ENCODE measurements at regions not wholly inside any gene's neighbourhood (a gene's known extent, or its start where the extent isn't known, plus 50 kb on each side); places are given as distances from the start of the nearest gene placed in this dataset.

DNA sequence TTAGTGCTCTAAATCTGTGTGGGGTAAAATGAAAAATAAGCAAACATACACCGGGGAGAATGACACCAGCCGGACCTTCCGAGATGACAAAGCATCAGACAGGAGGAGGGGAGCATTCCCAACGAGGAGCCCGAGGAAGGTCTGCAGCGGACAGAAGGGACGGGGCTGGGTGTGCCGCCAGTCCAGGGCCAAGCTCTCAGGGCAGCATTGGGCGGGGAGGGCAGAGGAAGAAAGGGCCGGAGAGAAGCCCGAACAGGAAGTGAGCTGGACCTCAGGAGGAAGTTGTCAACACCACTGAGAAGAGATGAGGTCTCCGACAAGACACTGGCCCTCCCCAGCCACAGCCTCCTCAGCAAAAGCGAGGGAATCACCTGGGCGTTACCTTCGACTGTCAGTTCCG lies 182.6 kb upstream of the RNF32 start:
- POLR2A ChIA-PET (ENCODE audit: low non-redundant PET): no interaction called here
- no TSS peak for BruUV-seq (replicated peaks)
- no peak for TF ChIP-seq EZH2 (IDR thresholded peaks at IDR 0.05; ENCODE audit: borderline replicate concordance, low read depth, low read length, poor library complexity, severe bottlenecking)
- TF ChIP-seq, protein P1, sequence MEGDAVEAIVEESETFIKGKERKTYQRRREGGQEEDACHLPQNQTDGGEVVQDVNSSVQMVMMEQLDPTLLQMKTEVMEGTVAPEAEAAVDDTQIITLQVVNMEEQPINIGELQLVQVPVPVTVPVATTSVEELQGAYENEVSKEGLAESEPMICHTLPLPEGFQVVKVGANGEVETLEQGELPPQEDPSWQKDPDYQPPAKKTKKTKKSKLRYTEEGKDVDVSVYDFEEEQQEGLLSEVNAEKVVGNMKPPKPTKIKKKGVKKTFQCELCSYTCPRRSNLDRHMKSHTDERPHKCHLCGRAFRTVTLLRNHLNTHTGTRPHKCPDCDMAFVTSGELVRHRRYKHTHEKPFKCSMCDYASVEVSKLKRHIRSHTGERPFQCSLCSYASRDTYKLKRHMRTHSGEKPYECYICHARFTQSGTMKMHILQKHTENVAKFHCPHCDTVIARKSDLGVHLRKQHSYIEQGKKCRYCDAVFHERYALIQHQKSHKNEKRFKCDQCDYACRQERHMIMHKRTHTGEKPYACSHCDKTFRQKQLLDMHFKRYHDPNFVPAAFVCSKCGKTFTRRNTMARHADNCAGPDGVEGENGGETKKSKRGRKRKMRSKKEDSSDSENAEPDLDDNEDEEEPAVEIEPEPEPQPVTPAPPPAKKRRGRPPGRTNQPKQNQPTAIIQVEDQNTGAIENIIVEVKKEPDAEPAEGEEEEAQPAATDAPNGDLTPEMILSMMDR (conservative IDR thresholded peaks at IDR 0.05; ENCODE audit: low read depth, low read length): no peak

DNA sequence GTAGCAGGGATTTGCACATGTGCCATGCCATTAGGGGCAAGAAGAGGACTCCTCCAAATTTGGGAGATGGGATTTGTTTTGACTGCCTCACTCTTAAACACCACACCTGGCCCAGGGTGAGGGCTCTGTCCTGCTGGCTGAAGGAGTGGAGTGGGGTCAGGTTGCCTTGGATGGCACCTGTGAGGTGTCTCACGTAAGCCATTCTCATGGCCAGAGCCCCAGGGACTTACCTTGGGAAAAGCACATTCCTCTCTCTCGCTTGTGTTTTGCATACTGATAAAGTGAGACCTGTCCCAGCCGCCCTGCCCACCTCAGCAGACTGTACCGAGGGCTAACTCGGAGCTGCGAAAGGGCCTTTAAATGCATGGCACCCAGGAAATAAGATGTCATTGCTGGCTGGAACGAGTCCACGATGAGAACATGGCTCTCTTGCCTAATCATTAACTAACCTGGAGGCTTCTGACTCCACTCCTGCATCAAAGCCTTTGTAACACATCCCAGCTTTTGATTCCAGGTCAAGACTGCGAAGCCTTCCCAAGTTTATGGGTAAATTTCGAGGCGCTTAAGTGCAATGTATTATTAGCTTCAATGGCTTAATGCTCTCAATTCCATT lies 184.0 kb upstream of the RNF32 start:
- no peak for DNase-seq (ENCODE audit: low spot score)
- BruUV-seq (replicated peaks): no TSS peak
- no peaks in the 10 kb centered on the region for H3K9me3 ChIP-seq (ENCODE audit: low read depth, low read length, poor library complexity, severe bottlenecking)
- intact Hi-C loops (cut with micrococcal nuclease; ENCODE audit: unreplicated experiment): no loop called here
- no peaks in the 10 kb centered on the region for H3K36me3 ChIP-seq (ENCODE audit: insufficient read depth, low read length, poor library complexity, severe bottlenecking)
- no peak for TF ChIP-seq EZH2 (IDR thresholded peaks at IDR 0.05; ENCODE audit: borderline replicate concordance, low read depth, low read length, poor library complexity, severe bottlenecking)
- TF ChIP-seq, protein P1 (conservative IDR thresholded peaks at IDR 0.05; ENCODE audit: low read depth, low read length): no peak
- ChIA-PET POLR2A (ENCODE audit: low non-redundant PET) (no interaction called here), CTCF (no interaction called here)
- H3K27me3 ChIP-seq (replicated peaks; ENCODE audit: insufficient read depth, low read depth, low read length, poor library complexity): peaks cover 67% of the 10 kb centered on the region
- no peak overlapping the region for H3K27ac ChIP-seq (ENCODE audit: low read depth, low read length, poor library complexity, severe bottlenecking)
- no peaks in the 10 kb centered on the region for H3K4me1 ChIP-seq (ENCODE audit: insufficient read depth, low read length, poor library complexity, severe bottlenecking)
- H3K4me3 ChIP-seq (ENCODE audit: low read depth, low read length, poor library complexity, severe bottlenecking): no peak overlapping the region

More for the DNA sequence above, 182.6 kb upstream of the RNF32 start:
- Histone ChIP-seq H3K4me1 (ENCODE audit: insufficient read depth, low read length, poor library complexity, severe bottlenecking) (no peaks in the 10 kb centered on the region), H3K4me3 (ENCODE audit: low read depth, low read length, poor library complexity, severe bottlenecking) (no peak overlapping the region), H3K27me3 (replicated peaks; ENCODE audit: insufficient read depth, low read depth, low read length, poor library complexity) (peaks cover 57% of the 10 kb centered on the region), H3K36me3 (ENCODE audit: insufficient read depth, low read length, poor library complexity, severe bottlenecking) (no peaks in the 10 kb centered on the region), H3K27ac (ENCODE audit: low read depth, low read length, poor library complexity, severe bottlenecking) (no peak overlapping the region), H3K9me3 (ENCODE audit: low read depth, low read length, poor library complexity, severe bottlenecking) (no peaks in the 10 kb centered on the region)
- CTCF ChIA-PET: no interaction called here
- intact Hi-C loops (cut with micrococcal nuclease; ENCODE audit: unreplicated experiment): no loop called here
- no peak for DNase-seq (ENCODE audit: low spot score)

DNA sequence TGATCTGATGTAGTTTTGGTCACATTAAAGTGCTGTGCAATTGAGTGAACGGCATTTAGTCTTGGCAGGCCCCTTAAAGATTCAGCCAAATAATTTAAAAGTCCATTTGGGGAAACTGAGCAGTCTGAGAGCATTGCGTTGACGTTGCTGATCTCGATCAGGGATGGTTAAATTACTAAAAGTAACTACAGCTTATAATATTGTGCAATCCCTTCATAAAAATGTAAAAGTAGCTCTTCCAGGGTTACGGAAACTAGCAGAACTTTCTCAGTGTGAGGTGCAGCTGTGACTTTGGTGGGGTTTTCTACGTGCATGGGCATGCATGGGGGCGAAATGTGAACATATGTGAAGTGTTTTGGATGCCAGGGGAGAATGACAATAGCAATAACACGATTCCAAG lies 184.5 kb upstream of the RNF32 start:
- no peak for DNase-seq (ENCODE audit: low spot score)
- H3K9me3 ChIP-seq (ENCODE audit: low read depth, low read length, poor library complexity, severe bottlenecking): no peaks in the 10 kb centered on the region
- BruUV-seq (replicated peaks): no TSS peak
- ChIA-PET POLR2A (ENCODE audit: low non-redundant PET) (no interaction called here), CTCF (no interaction called here)
- H3K4me1 ChIP-seq (ENCODE audit: insufficient read depth, low read length, poor library complexity, severe bottlenecking): no peaks in the 10 kb centered on the region
- TF ChIP-seq, protein P1 (conservative IDR thresholded peaks at IDR 0.05; ENCODE audit: low read depth, low read length): no peak
- TF ChIP-seq EZH2 (IDR thresholded peaks at IDR 0.05; ENCODE audit: borderline replicate concordance, low read depth, low read length, poor library complexity, severe bottlenecking): no peak
- H3K27me3 ChIP-seq (replicated peaks; ENCODE audit: insufficient read depth, low read depth, low read length, poor library complexity): peaks cover 67% of the 10 kb centered on the region
- H3K36me3 ChIP-seq (ENCODE audit: insufficient read depth, low read length, poor library complexity, severe bottlenecking): no peaks in the 10 kb centered on the region
- intact Hi-C loops (cut with micrococcal nuclease; ENCODE audit: unreplicated experiment): no loop called here
- H3K27ac ChIP-seq (ENCODE audit: low read depth, low read length, poor library complexity, severe bottlenecking): no peak overlapping the region
- H3K4me3 ChIP-seq (ENCODE audit: low read depth, low read length, poor library complexity, severe bottlenecking): no peak overlapping the region
